Transverse colon (tissue), 4 donors: ENCODE measurements at regions not wholly inside any gene's neighbourhood (a gene's known extent, or its start where the extent isn't known, plus 50 kb on each side); places are given as distances from the start of the nearest gene placed in this dataset.
A peak's percentile ranks its signal among the peaks of the same experiment; 100 is the strongest.

Experiments used
- DNase-seq: peaks from one replicate; pipeline ENCODE4 v3.0.0-alpha.2; 2019
- H3K27ac ChIP-seq, 4 donors: fragments of 200-600 bp; sonication (generic); 2 replicates each; pipeline ENCODE4 v1.5.1; 2016 to 2018; ENCODE audit warnings: inconsistent platforms in 4 of 4
- H3K27me3 ChIP-seq: fragments of 200-600 bp; sonication (generic); 2 replicates; pipeline ENCODE4 v1.5.1; 2017; ENCODE audit warnings: inconsistent platforms
- H3K36me3 ChIP-seq, 4 donors: fragments of 200-600 bp; sonication (generic); 2 replicates each; pipeline ENCODE4 v1.5.1; 2017 to 2019; ENCODE audit warnings: inconsistent platforms in 4 of 4
- H3K4me1 ChIP-seq, 4 donors: fragments of 200-600 bp; sonication (generic); 2 replicates each; pipeline ENCODE4 v1.5.1; 2017 to 2020; ENCODE audit warnings: inconsistent platforms in 4 of 4
- H3K4me3 ChIP-seq, 4 donors: fragments of 200-600 bp; sonication (generic); 1 replicate in 1 of 4; 2 replicates in 3 of 4; pipeline versions ENCODE4 v1.5.1 to v1.6.1; 2017 to 2019; ENCODE audit warnings: inconsistent platforms in 4 of 4
- H3K9me3 ChIP-seq, 2 donors: fragments of 200-600 bp; sonication (generic); 2 replicates each; pipeline ENCODE4 v1.5.1; 2017 to 2019; ENCODE audit warnings: inconsistent platforms in 2 of 2
- CTCF ChIP-seq, 5 experiments: fragments of 200-600 bp in 3 of 5; fragments of 450-650 bp in 2 of 5; sonication (generic) in 3 of 5; IDR thresholded peaks; 1 replicate in 2 of 5; 2 replicates in 3 of 5; pipeline ENCODE4 v1.5.1; 2016 to 2017; ENCODE audit warnings: antibody characterized with exemption in 5 of 5, inconsistent platforms in 3 of 5, mild to moderate bottlenecking in 2 of 5, moderate library complexity in 1 of 5
- EP300 ChIP-seq: sonication (generic); formaldehyde crosslinking; IDR thresholded peaks from one replicate; pipeline ENCODE4 v1.6.1; 2017; ENCODE audit warnings: antibody characterized with exemption, low read depth
- POLR2A ChIP-seq: fragments of 450-650 bp; IDR thresholded peaks from one replicate; pipeline ENCODE4 v1.6.1; 2016; ENCODE audit warnings: antibody characterized with exemption, mild to moderate bottlenecking, moderate library complexity
- POLR2AphosphoS5 ChIP-seq, 3 donors: sonication (generic); formaldehyde crosslinking; IDR thresholded peaks; one replicate each; pipeline ENCODE4 v1.6.1; 2016; ENCODE audit warnings: antibody characterized with exemption in 3 of 3
- WGBS, 2 donors: methylation state at CpG; one replicate each; pipeline ENCODE4 v1.1.5; 2018; ENCODE audit warnings: low coverage in 1 of 2; 5-methylcytosine and 5-hydroxymethylcytosine counted together
- in situ Hi-C, 4 donors: fragments of 200-750 bp; cut with MboI; loops; one replicate each; pipeline versions ENCODE4 v1.15.0 to v1.15.1; 2017; ENCODE audit warnings: low sequenced_read_pairs in 3 of 4, low pct_ligation_motif_present in 1 of 4, low pct_unique_long_range_greater_than_20kb in 1 of 4
- intact Hi-C: fragments of 100-400 bp; cut with DNase I; formaldehyde crosslinking; loops from one replicate; pipeline ENCODE4 v1.15.1; 2023; ENCODE audit warnings: low total_unique reads

GRCh38 chr9:89246840-89247239 is 64.2 kb upstream of the CKS2 start:
- 75 to 85% methylated on average over 2 to 5 of the region's 5 CpGs for WGBS, 2 donors
- no peaks in the 10 kb centered on the region for H3K9me3 ChIP-seq
- peaks cover 4 to 19% (median 9%) of the 10 kb centered on the region in 4 donors for H3K4me1 ChIP-seq
- no peak for TF ChIP-seq POLR2A
- TF ChIP-seq EP300: no peak
- TF ChIP-seq POLR2AphosphoS5 (IDR thresholded peaks at IDR 0.05): no peak
- TF ChIP-seq CTCF (IDR thresholded peaks at IDR 0.05): no peak
- H3K27me3 ChIP-seq: no peaks in the 10 kb centered on the region
- no peaks in the 10 kb centered on the region for H3K36me3 ChIP-seq
- H3K4me3 ChIP-seq: no peak overlapping the region
- intact Hi-C loops (no loop called here), in situ Hi-C loops (no loop called here)
- no peak for DNase-seq
- peak overlapping the region; percentile 69 to 81 (median 78) for H3K27ac ChIP-seq

- no peak for DNase-seq
- intact Hi-C loops: no loop called here
- in situ Hi-C loops: no loop called here
- peak overlapping the region; percentile 69 to 81 (median 78) for H3K27ac ChIP-seq
- TF ChIP-seq EP300 (no peak), POLR2A (no peak), CTCF (IDR thresholded peaks at IDR 0.05) (no peak), POLR2AphosphoS5 (IDR thresholded peaks at IDR 0.05) (no peak)
- H3K4me3 ChIP-seq: peak overlapping the region in 1 of 4 donors; percentile 23
- H3K9me3 ChIP-seq: no peaks in the 10 kb centered on the region
- H3K36me3 ChIP-seq: no peaks in the 10 kb centered on the region
- H3K4me1 ChIP-seq: peaks cover 4 to 19% (median 9%) of the 10 kb centered on the region in 4 donors
- H3K27me3 ChIP-seq: no peaks in the 10 kb centered on the region
- 47 to 52% methylated on average over 4 of the region's 4 CpGs for WGBS, 2 donors
Measured at GRCh38 chr9:89247431-89248353, 63.3 kb upstream of the CKS2 start.

- peaks cover 4 to 13% (median 7%) of the 10 kb centered on the region in 4 donors for H3K4me1 ChIP-seq
- intact Hi-C loops: no loop called here
- H3K4me3 ChIP-seq: no peak overlapping the region
- in situ Hi-C loops: no loop called here
- 88 to 100% methylated on average over 2 to 3 of the region's 3 CpGs for WGBS, 2 donors
- no peak overlapping the region for H3K27ac ChIP-seq
- TF ChIP-seq POLR2A: no peak
- TF ChIP-seq EP300: no peak
- no peak for TF ChIP-seq POLR2AphosphoS5 (IDR thresholded peaks at IDR 0.05)
- no peak for TF ChIP-seq CTCF (IDR thresholded peaks at IDR 0.05)
- no peaks in the 10 kb centered on the region for H3K36me3 ChIP-seq
- H3K27me3 ChIP-seq: no peaks in the 10 kb centered on the region
- no peaks in the 10 kb centered on the region for H3K9me3 ChIP-seq
- DNase-seq: no peak
Measured at GRCh38 chr9:89249001-89249400, 62.0 kb upstream of the CKS2 start.

- Histone ChIP-seq H3K9me3 (no peaks in the 10 kb centered on the region), H3K4me1 (peaks cover under 1 to 4% (median 2%) of the 10 kb centered on the region in 4 donors), H3K27ac (no peak overlapping the region), H3K4me3 (no peak overlapping the region), H3K36me3 (no peaks in the 10 kb centered on the region), H3K27me3 (no peaks in the 10 kb centered on the region)
- no peak for TF ChIP-seq POLR2AphosphoS5 (IDR thresholded peaks at IDR 0.05)
- TF ChIP-seq EP300: no peak
- TF ChIP-seq POLR2A: no peak
- TF ChIP-seq CTCF (IDR thresholded peaks at IDR 0.05): no peak
- 72 to 81% methylated on average over 7 to 8 of the region's 8 CpGs for WGBS, 2 donors
- in situ Hi-C loops: no loop called here
- no peak for DNase-seq
- intact Hi-C loops: no loop called here
Measured at GRCh38 chr9:89252651-89253267, 58.2 kb upstream of the CKS2 start.
